WTC11 (cell line): ENCODE measurements at regions not wholly inside any gene's neighbourhood (a gene's known extent, or its start where the extent isn't known, plus 50 kb on each side); places are given as distances from the start of the nearest gene placed in this dataset.

Experiments
- ATAC-seq: fragments of 200-7000 bp; cut with Tn5 transposase; 2 replicates; pipeline ENCODE4 v1.10.0; 2021; ENCODE audit warnings: mild to moderate bottlenecking, moderate library complexity
- CTCF ChIA-PET: fragments of 300-600 bp; sonication (Branson Sonifier 250); formaldehyde crosslinking; loops from one replicate; lab custom pipeline; 2021; ENCODE audit warnings: antibody characterized with exemption; lab: Charles Lee
- POLR2A ChIA-PET: fragments of 350-600 bp; sonication (Branson Sonifier 250); formaldehyde crosslinking; loops from one replicate; lab custom pipeline; 2021; ENCODE audit warnings: antibody characterized with exemption; lab: Charles Lee
- DNase-seq: peaks from one replicate; pipeline ENCODE4 v3.0.0; 2021; ENCODE audit warnings: low spot score
- H3K27ac Mint-ChIP-seq: 2 replicates; pipeline ENCODE4 v1.8.0; 2021; ENCODE audit warnings: mixed read lengths
- H3K27me3 Mint-ChIP-seq: 2 replicates; pipeline ENCODE4 v1.8.0; 2021; ENCODE audit warnings: low read depth, mild to moderate bottlenecking, moderate library complexity, mixed read lengths
- H3K36me3 Mint-ChIP-seq: 2 replicates; pipeline ENCODE4 v1.8.0; 2021; ENCODE audit warnings: mixed read lengths
- H3K4me1 Mint-ChIP-seq: 2 replicates; pipeline ENCODE4 v1.8.0; 2022; ENCODE audit warnings: mixed read lengths
- H3K4me3 Mint-ChIP-seq: 2 replicates; pipeline ENCODE4 v1.8.0; 2021; ENCODE audit warnings: mild to moderate bottlenecking, moderate library complexity, mixed read lengths
- H3K9me3 Mint-ChIP-seq: 2 replicates; pipeline ENCODE4 v1.8.0; 2021; ENCODE audit warnings: mixed read lengths
- ATF1 ChIP-seq: sonication (generic); formaldehyde crosslinking; IDR thresholded peaks from 2 replicates; pipeline ENCODE4 v1.8.1; 2023; ENCODE audit warnings: mild to moderate bottlenecking, moderate library complexity, missing genetic modification reagents
- CREB1 ChIP-seq: sonication (generic); formaldehyde crosslinking; IDR thresholded peaks from 2 replicates; pipeline ENCODE4 v1.8.0; 2023; ENCODE audit warnings: mild to moderate bottlenecking, missing genetic modification reagents
- EMX1 ChIP-seq: fragments of 250-450 bp; sonication (Bioruptor Pico); IDR thresholded peaks from 2 replicates; pipeline ENCODE4 v1.8.0; 2021; ENCODE audit warnings: mild to moderate bottlenecking
- FOXP1 ChIP-seq: sonication (generic); formaldehyde crosslinking; IDR thresholded peaks from 2 replicates; pipeline ENCODE4 v1.8.0; 2022; ENCODE audit warnings: missing genetic modification reagents, mild to moderate bottlenecking, moderate library complexity, borderline replicate concordance
- JAZF1 ChIP-seq: fragments of 250-450 bp; sonication (Bioruptor Pico); IDR thresholded peaks from 2 replicates; pipeline ENCODE4 v1.9.0; 2021; ENCODE audit warnings: moderate library complexity, mild to moderate bottlenecking, inconsistent platforms
- KAT7 ChIP-seq: sonication (generic); formaldehyde crosslinking; IDR thresholded peaks from 2 replicates; pipeline ENCODE4 v1.8.1; 2023; ENCODE audit warnings: missing genetic modification reagents, mild to moderate bottlenecking, borderline replicate concordance
- NR1H2 ChIP-seq: sonication (generic); formaldehyde crosslinking; IDR thresholded peaks from 2 replicates; pipeline ENCODE4 v1.9.0; 2021; ENCODE audit warnings: mild to moderate bottlenecking, moderate library complexity, missing genetic modification reagents
- NR2C2 ChIP-seq: sonication (generic); formaldehyde crosslinking; IDR thresholded peaks from 2 replicates; pipeline ENCODE4 v1.8.0; 2022; ENCODE audit warnings: mild to moderate bottlenecking, missing genetic modification reagents
- OVOL2 ChIP-seq: fragments of 250-450 bp; sonication (Bioruptor Pico); IDR thresholded peaks from 2 replicates; pipeline ENCODE4 v1.9.0; 2021; ENCODE audit warnings: mild to moderate bottlenecking, borderline replicate concordance
- PRRX2 ChIP-seq: fragments of 250-450 bp; sonication (Bioruptor Pico); IDR thresholded peaks from 2 replicates; pipeline ENCODE4 v1.8.0; 2021; ENCODE audit warnings: mild to moderate bottlenecking
- SMAD3 ChIP-seq: sonication (generic); formaldehyde crosslinking; IDR thresholded peaks from 2 replicates; pipeline ENCODE4 v1.8.0; 2022; ENCODE audit warnings: missing genetic modification reagents, mild to moderate bottlenecking, borderline replicate concordance
- SOX15 ChIP-seq: fragments of 250-450 bp; sonication (Bioruptor Pico); IDR thresholded peaks from 2 replicates; pipeline ENCODE4 v1.9.0; 2021; ENCODE audit warnings: mild to moderate bottlenecking
- SP1 ChIP-seq: sonication (generic); formaldehyde crosslinking; conservative IDR thresholded peaks from 2 replicates; pipeline ENCODE4 v1.8.1; 2022; ENCODE audit warnings: missing genetic modification reagents
- ZMAT4 ChIP-seq: fragments of 250-450 bp; sonication (Bioruptor Pico); IDR thresholded peaks from 2 replicates; pipeline ENCODE4 v1.9.0; 2021; ENCODE audit warnings: mild to moderate bottlenecking
- ZNF138 ChIP-seq: sonication (generic); formaldehyde crosslinking; conservative IDR thresholded peaks from 2 replicates; pipeline ENCODE4 v1.8.1; 2022; ENCODE audit warnings: mild to moderate bottlenecking, moderate library complexity, missing genetic modification reagents
- ZNF423 ChIP-seq: fragments of 250-450 bp; sonication (Bioruptor Pico); IDR thresholded peaks from 2 replicates; pipeline ENCODE4 v2.1.2; 2022; ENCODE audit warnings: mild to moderate bottlenecking, moderate library complexity
- ZSCAN18 ChIP-seq: fragments of 250-450 bp; sonication (Bioruptor Pico); IDR thresholded peaks from 2 replicates; pipeline ENCODE4 v2.1.2; 2022; ENCODE audit warnings: mild to moderate bottlenecking, moderate library complexity
- TF ChIP-seq, protein P1 (sequence below): sonication (generic); formaldehyde crosslinking; IDR thresholded peaks from 2 replicates; pipeline ENCODE4 v1.8.1; 2023; ENCODE audit warnings: mild to moderate bottlenecking, moderate library complexity, missing genetic modification reagents
- TF ChIP-seq, protein P2 (sequence below): sonication (generic); formaldehyde crosslinking; conservative IDR thresholded peaks from 2 replicates; pipeline ENCODE4 v1.8.1; 2022; ENCODE audit warnings: mild to moderate bottlenecking, missing genetic modification reagents
- TF ChIP-seq, protein P3 (sequence below): sonication (generic); formaldehyde crosslinking; IDR thresholded peaks from 2 replicates; pipeline ENCODE4 v1.8.1; 2022; ENCODE audit warnings: low read depth, mild to moderate bottlenecking, moderate library complexity, missing genetic modification reagents, borderline replicate concordance
- TF ChIP-seq, protein P4 (sequence below): sonication (generic); formaldehyde crosslinking; IDR thresholded peaks from 2 replicates; pipeline ENCODE4 v1.8.1; 2022; ENCODE audit warnings: missing genetic modification reagents, borderline replicate concordance
- TF ChIP-seq, protein P5 (sequence below): sonication (generic); formaldehyde crosslinking; IDR thresholded peaks from 2 replicates; pipeline ENCODE4 v1.8.1; 2022; ENCODE audit warnings: mild to moderate bottlenecking, missing genetic modification reagents, moderate library complexity, borderline replicate concordance
- TF ChIP-seq, protein P6 (sequence below): fragments of 250-450 bp; sonication (Bioruptor Pico); IDR thresholded peaks from 2 replicates; pipeline ENCODE4 v1.9.0; 2021; ENCODE audit warnings: mild to moderate bottlenecking

- ATAC-seq: no peak
- peaks cover 11% of the 10 kb centered on the region; the same call in 1 of the 2 replicates for H3K27me3 Mint-ChIP-seq
- H3K4me1 Mint-ChIP-seq: no peaks in the 10 kb centered on the region
- ChIA-PET CTCF (no interaction called here), POLR2A (no interaction called here)
- no peaks in the 10 kb centered on the region for H3K36me3 Mint-ChIP-seq
- no peak overlapping the region for H3K4me3 Mint-ChIP-seq
- H3K9me3 Mint-ChIP-seq: no peaks in the 10 kb centered on the region; the same call in 1 of the 2 replicates
- TF ChIP-seq, protein P1, sequence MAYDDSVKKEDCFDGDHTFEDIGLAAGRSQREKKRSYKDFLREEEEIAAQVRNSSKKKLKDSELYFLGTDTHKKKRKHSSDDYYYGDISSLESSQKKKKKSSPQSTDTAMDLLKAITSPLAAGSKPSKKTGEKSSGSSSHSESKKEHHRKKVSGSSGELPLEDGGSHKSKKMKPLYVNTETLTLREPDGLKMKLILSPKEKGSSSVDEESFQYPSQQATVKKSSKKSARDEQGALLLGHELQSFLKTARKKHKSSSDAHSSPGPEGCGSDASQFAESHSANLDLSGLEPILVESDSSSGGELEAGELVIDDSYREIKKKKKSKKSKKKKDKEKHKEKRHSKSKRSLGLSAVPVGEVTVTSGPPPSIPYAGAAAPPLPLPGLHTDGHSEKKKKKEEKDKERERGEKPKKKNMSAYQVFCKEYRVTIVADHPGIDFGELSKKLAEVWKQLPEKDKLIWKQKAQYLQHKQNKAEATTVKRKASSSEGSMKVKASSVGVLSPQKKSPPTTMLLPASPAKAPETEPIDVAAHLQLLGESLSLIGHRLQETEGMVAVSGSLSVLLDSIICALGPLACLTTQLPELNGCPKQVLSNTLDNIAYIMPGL (CRISPR knock-in tag): no peak
- TF ChIP-seq, protein P2, sequence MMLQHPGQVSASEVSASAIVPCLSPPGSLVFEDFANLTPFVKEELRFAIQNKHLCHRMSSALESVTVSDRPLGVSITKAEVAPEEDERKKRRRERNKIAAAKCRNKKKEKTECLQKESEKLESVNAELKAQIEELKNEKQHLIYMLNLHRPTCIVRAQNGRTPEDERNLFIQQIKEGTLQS: no peak
- TF ChIP-seq, protein P3, sequence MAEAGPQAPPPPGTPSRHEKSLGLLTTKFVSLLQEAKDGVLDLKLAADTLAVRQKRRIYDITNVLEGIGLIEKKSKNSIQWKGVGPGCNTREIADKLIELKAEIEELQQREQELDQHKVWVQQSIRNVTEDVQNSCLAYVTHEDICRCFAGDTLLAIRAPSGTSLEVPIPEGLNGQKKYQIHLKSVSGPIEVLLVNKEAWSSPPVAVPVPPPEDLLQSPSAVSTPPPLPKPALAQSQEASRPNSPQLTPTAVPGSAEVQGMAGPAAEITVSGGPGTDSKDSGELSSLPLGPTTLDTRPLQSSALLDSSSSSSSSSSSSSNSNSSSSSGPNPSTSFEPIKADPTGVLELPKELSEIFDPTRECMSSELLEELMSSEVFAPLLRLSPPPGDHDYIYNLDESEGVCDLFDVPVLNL (CRISPR knock-in tag): no peak
- TF ChIP-seq, protein P4, sequence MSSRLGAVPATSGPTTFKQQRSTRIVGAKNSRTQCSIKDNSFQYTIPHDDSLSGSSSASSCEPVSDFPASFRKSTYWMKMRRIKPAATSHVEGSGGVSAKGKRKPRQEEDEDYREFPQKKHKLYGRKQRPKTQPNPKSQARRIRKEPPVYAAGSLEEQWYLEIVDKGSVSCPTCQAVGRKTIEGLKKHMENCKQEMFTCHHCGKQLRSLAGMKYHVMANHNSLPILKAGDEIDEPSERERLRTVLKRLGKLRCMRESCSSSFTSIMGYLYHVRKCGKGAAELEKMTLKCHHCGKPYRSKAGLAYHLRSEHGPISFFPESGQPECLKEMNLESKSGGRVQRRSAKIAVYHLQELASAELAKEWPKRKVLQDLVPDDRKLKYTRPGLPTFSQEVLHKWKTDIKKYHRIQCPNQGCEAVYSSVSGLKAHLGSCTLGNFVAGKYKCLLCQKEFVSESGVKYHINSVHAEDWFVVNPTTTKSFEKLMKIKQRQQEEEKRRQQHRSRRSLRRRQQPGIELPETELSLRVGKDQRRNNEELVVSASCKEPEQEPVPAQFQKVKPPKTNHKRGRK (CRISPR knock-in tag): no peak
- TF ChIP-seq NR1H2 (no peak), SP1 (CRISPR knock-in tag) (no peak), ZNF138 (CRISPR knock-in tag) (no peak), JAZF1 (CRISPR knock-in tag) (no peak), ZMAT4 (CRISPR knock-in tag) (no peak), ZNF423 (CRISPR knock-in tag) (no peak), KAT7 (CRISPR knock-in tag) (no peak), OVOL2 (CRISPR knock-in tag) (no peak), ZSCAN18 (CRISPR knock-in tag) (no peak), PRRX2 (no peak), EMX1 (CRISPR knock-in tag) (no peak)
- H3K27ac Mint-ChIP-seq: no peak overlapping the region
- DNase-seq: no peak
Observed at GRCh38 chr11:28599656-28600055, 491.5 kb downstream of the METTL15 start.

- Mint-ChIP-seq H3K36me3 (no peaks in the 10 kb centered on the region), H3K4me3 (no peak overlapping the region), H3K27ac (no peak overlapping the region), H3K4me1 (no peaks in the 10 kb centered on the region), H3K27me3 (peaks cover 14% of the 10 kb centered on the region), H3K9me3 (peaks cover 10% of the 10 kb centered on the region)
- no peak for DNase-seq
- POLR2A ChIA-PET: no interaction called here
- no peak for TF ChIP-seq FOXP1 (CRISPR knock-in tag)
- no peak for ATAC-seq
- CTCF ChIA-PET: no interaction called here
Observed at GRCh38 chr11:28598531-28598930, 490.3 kb downstream of the METTL15 start.

GRCh38 chr11:28596816-28597215, 488.6 kb downstream of the METTL15 start:
- H3K36me3 Mint-ChIP-seq: no peaks in the 10 kb centered on the region
- peaks cover 11% of the 10 kb centered on the region for H3K9me3 Mint-ChIP-seq
- POLR2A ChIA-PET: no interaction called here
- no peak for DNase-seq
- ATAC-seq: no peak
- CTCF ChIA-PET: interaction anchor here (0.7 kb wide), 1 partner anchor 30 kb away, joined by 4 read pairs; no protein-coding TSS in a partner anchor
- peaks cover 17% of the 10 kb centered on the region for H3K27me3 Mint-ChIP-seq
- H3K4me3 Mint-ChIP-seq: no peak overlapping the region
- no peaks in the 10 kb centered on the region for H3K4me1 Mint-ChIP-seq
- H3K27ac Mint-ChIP-seq: no peak overlapping the region
- TF ChIP-seq NR2C2 (no peak), SOX15 (CRISPR knock-in tag) (no peak), CREB1 (no peak), PRRX2 (no peak), ATF1 (CRISPR knock-in tag) (no peak), OVOL2 (CRISPR knock-in tag) (no peak), SMAD3 (no peak)
- TF ChIP-seq, protein P5, sequence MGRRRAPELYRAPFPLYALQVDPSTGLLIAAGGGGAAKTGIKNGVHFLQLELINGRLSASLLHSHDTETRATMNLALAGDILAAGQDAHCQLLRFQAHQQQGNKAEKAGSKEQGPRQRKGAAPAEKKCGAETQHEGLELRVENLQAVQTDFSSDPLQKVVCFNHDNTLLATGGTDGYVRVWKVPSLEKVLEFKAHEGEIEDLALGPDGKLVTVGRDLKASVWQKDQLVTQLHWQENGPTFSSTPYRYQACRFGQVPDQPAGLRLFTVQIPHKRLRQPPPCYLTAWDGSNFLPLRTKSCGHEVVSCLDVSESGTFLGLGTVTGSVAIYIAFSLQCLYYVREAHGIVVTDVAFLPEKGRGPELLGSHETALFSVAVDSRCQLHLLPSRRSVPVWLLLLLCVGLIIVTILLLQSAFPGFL (CRISPR knock-in tag): no peak
- TF ChIP-seq, protein P6, sequence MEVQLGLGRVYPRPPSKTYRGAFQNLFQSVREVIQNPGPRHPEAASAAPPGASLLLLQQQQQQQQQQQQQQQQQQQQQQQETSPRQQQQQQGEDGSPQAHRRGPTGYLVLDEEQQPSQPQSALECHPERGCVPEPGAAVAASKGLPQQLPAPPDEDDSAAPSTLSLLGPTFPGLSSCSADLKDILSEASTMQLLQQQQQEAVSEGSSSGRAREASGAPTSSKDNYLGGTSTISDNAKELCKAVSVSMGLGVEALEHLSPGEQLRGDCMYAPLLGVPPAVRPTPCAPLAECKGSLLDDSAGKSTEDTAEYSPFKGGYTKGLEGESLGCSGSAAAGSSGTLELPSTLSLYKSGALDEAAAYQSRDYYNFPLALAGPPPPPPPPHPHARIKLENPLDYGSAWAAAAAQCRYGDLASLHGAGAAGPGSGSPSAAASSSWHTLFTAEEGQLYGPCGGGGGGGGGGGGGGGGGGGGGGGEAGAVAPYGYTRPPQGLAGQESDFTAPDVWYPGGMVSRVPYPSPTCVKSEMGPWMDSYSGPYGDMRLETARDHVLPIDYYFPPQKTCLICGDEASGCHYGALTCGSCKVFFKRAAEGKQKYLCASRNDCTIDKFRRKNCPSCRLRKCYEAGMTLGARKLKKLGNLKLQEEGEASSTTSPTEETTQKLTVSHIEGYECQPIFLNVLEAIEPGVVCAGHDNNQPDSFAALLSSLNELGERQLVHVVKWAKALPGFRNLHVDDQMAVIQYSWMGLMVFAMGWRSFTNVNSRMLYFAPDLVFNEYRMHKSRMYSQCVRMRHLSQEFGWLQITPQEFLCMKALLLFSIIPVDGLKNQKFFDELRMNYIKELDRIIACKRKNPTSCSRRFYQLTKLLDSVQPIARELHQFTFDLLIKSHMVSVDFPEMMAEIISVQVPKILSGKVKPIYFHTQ: no peak
